ENCODE measurements at regions not wholly inside any gene's neighbourhood (a gene's known extent, or its start where the extent isn't known, plus 50 kb on each side); places are given as distances from the start of the nearest gene placed in this dataset.

DNA sequence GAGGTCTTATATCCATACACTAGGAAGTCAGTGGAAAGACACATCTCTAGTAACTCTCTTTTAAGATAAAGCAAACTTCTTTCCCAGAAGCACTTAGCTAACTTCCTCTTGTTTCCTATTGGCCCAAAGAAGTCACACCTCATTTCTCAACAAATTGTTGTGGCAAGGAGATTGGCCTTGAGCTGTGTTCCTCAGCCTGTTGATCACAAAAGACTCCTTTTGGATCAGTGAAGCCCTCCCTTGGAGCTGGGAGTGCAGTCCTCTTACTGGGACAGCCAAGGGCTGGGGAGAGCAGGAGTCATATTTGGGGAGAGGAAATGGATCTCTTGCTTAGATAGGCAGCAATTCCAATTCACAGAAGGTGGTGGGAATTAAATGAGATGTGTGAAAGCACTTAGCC is 51.2 kb upstream of the DAPL1 start:
- no peaks in the 10 kb centered on the region for H4K20me1 ChIP-seq (ENCODE audit: insufficient read depth, low read length)
- no peak overlapping the region for H2AFZ ChIP-seq (ENCODE audit: low read depth, low read length)

DNA sequence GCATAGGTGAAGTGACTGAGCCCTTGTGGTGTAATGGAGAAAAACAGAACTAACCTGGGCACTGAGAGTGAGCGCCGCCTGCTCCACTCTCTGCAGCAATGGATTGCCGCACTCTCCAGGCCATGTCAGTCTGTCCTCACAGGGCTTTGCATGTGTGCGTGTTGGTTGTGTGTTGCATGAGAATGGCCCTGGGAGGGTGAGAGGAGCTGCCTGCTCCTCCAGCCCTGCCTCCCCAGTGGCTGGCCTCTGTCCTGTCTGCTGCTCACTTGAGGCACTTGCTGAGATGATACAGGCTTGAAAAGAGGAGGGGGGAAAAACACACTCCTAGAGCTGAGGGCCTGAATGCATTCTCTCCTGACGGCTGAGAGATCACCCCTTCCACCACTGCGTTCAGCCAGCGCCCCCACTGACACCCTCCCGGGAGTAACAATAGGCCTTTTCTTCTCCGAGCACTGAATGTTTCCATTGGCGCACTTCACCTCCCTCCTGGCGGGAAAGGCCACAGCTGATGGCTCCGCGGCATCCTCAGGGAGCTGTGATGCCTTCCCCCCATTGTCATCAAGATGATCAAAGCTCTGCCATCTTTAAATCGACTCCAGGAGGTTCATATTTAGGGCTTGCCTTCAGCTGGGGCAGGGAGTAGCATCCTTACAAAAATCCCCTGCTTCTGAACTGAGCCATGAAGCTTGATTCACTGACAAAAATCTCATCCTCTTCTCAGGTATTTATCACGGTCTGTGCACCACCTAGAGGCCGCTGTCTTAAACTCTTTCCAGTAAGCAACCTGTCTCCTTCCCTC is 49.9 kb upstream of the DAPL1 start:
- H3K27me3 Mint-ChIP-seq (ENCODE audit: low read depth, unreplicated experiment) = peaks cover 31% of the 10 kb centered on the region
- TF ChIP-seq EZH2 (IDR thresholded peaks at IDR 0.05; ENCODE audit: insufficient read depth, low read length) = peak; percentile 1
- TF ChIP-seq, protein P1, sequence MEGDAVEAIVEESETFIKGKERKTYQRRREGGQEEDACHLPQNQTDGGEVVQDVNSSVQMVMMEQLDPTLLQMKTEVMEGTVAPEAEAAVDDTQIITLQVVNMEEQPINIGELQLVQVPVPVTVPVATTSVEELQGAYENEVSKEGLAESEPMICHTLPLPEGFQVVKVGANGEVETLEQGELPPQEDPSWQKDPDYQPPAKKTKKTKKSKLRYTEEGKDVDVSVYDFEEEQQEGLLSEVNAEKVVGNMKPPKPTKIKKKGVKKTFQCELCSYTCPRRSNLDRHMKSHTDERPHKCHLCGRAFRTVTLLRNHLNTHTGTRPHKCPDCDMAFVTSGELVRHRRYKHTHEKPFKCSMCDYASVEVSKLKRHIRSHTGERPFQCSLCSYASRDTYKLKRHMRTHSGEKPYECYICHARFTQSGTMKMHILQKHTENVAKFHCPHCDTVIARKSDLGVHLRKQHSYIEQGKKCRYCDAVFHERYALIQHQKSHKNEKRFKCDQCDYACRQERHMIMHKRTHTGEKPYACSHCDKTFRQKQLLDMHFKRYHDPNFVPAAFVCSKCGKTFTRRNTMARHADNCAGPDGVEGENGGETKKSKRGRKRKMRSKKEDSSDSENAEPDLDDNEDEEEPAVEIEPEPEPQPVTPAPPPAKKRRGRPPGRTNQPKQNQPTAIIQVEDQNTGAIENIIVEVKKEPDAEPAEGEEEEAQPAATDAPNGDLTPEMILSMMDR (IDR thresholded peaks at IDR 0.05; ENCODE audit: insufficient read depth, low read depth, low read length) = peak; percentile 70
- Histone ChIP-seq H2AFZ (ENCODE audit: low read depth, low read length) (peak overlapping the region; percentile 59), H3K27ac (ENCODE audit: low read depth, low read length) (no peak overlapping the region), H3K9me3 (ENCODE audit: insufficient read depth, low read depth, low read length) (no peaks in the 10 kb centered on the region), H3K9ac (ENCODE audit: low read length) (no peak overlapping the region), H3K4me2 (ENCODE audit: low read length) (peak overlapping the region; percentile 56), H3K36me3 (ENCODE audit: insufficient read depth, low read length) (no peaks in the 10 kb centered on the region), H3K4me1 (ENCODE audit: insufficient read depth, low read length) (peaks cover 6% of the 10 kb centered on the region), H3K79me2 (ENCODE audit: insufficient read depth, low read length) (no peaks in the 10 kb centered on the region), H3K4me3 (ENCODE audit: insufficient read depth, low read depth, low read length) (no peak overlapping the region), H4K20me1 (ENCODE audit: insufficient read depth, low read length) (no peaks in the 10 kb centered on the region), H3K27me3 (ENCODE audit: insufficient read depth, low read length) (peaks cover 11% of the 10 kb centered on the region)
- peaks cover 14% of the 10 kb centered on the region for H3K4me1 Mint-ChIP-seq (ENCODE audit: low read depth, unreplicated experiment)
- H3K36me3 Mint-ChIP-seq (ENCODE audit: low read depth, unreplicated experiment) = no peaks in the 10 kb centered on the region
- H3K27ac Mint-ChIP-seq (ENCODE audit: unreplicated experiment) = no peak overlapping the region
- no peak overlapping the region for H3K4me3 Mint-ChIP-seq (ENCODE audit: unreplicated experiment)
- FAIRE-seq = no peak
- H3K9me3 Mint-ChIP-seq (ENCODE audit: unreplicated experiment) = no peaks in the 10 kb centered on the region
- DNase-seq (ENCODE audit: low read depth) = peak; percentile 51

More for the DNA sequence above, 51.2 kb upstream of the DAPL1 start:
- no peak for DNase-seq (ENCODE audit: low read depth)
- Histone ChIP-seq H3K27me3 (ENCODE audit: insufficient read depth, low read length) (peaks cover 6% of the 10 kb centered on the region), H3K36me3 (ENCODE audit: insufficient read depth, low read length) (no peaks in the 10 kb centered on the region), H3K79me2 (ENCODE audit: insufficient read depth, low read length) (no peaks in the 10 kb centered on the region), H3K4me1 (ENCODE audit: insufficient read depth, low read length) (peaks cover 7% of the 10 kb centered on the region), H3K9me3 (ENCODE audit: insufficient read depth, low read depth, low read length) (no peaks in the 10 kb centered on the region), H3K4me2 (ENCODE audit: low read length) (no peak overlapping the region), H3K27ac (ENCODE audit: low read depth, low read length) (no peak overlapping the region), H3K4me3 (ENCODE audit: insufficient read depth, low read depth, low read length) (no peak overlapping the region), H3K9ac (ENCODE audit: low read length) (no peak overlapping the region)
- Mint-ChIP-seq H3K27ac (ENCODE audit: unreplicated experiment) (no peak overlapping the region), H3K9me3 (ENCODE audit: unreplicated experiment) (no peaks in the 10 kb centered on the region), H3K27me3 (ENCODE audit: low read depth, unreplicated experiment) (peaks cover 31% of the 10 kb centered on the region), H3K4me1 (ENCODE audit: low read depth, unreplicated experiment) (peaks cover 14% of the 10 kb centered on the region), H3K4me3 (ENCODE audit: unreplicated experiment) (no peak overlapping the region), H3K36me3 (ENCODE audit: low read depth, unreplicated experiment) (no peaks in the 10 kb centered on the region)
- no peak for TF ChIP-seq EZH2 (IDR thresholded peaks at IDR 0.05; ENCODE audit: insufficient read depth, low read length)
- TF ChIP-seq, protein P1 (IDR thresholded peaks at IDR 0.05; ENCODE audit: insufficient read depth, low read depth, low read length) = no peak
- no peak for FAIRE-seq
